GM12878 (cell line): ENCODE measurements at regions not wholly inside any gene's neighbourhood (a gene's known extent, or its start where the extent isn't known, plus 50 kb on each side); places are given as distances from the start of the nearest gene placed in this dataset.

Source experiments
- ATAC-seq: fragments of 200-7000 bp; cut with Tn5 transposase; 3 replicates; pipeline ENCODE4 v1.9.1; 2020; ENCODE audit warnings: mild to moderate bottlenecking, moderate library complexity
- BruUV-seq: library from RNA; stranded (reverse); fragments of 400-500 nt; replicated peaks from 2 replicates; lab custom pipeline; 2021; lab: Mats Ljungman, UMichigan
- CTCF ChIA-PET: fragments of 300-600 bp; sonication (Branson Sonifier 250); formaldehyde crosslinking; extraction: SDS; loops from one replicate; lab custom pipeline; 2021; ENCODE audit warnings: inconsistent platforms; lab: Yijun Ruan, JAX
- POLR2A ChIA-PET: fragments of 350-600 bp; formaldehyde crosslinking; extraction: SDS; loops from one replicate; lab custom pipeline; 2021; ENCODE audit warnings: inconsistent platforms; lab: Charles Lee
- RAD21 ChIA-PET: fragments of 300-600 bp; sonication (Branson Sonifier 250); formaldehyde crosslinking; loops from one replicate; lab custom pipeline; 2023; ENCODE audit warnings: antibody characterized with exemption; ENCODE audit not compliant: unreplicated experiment; lab: Charles Lee
- SMC1A ChIA-PET: fragments of 300-600 bp; sonication (Branson Sonifier 250); formaldehyde crosslinking; loops from one replicate; lab custom pipeline; 2023; ENCODE audit not compliant: unreplicated experiment, uncharacterized antibody; lab: Charles Lee
- DNase-seq: peaks from one replicate; pipeline ENCODE4 v3.0.0-alpha.2; 2011; ENCODE audit warnings: low read depth, low spot score
- FAIRE-seq: peaks from 3 replicates; lab custom pipeline; 2011; peaks lifted over from hg19 to GRCh38; lab: Jason Lieb, UNC
- H2AFZ ChIP-seq: 2 replicates; pipeline ENCODE4 v1.6.0; 2011; ENCODE audit warnings: low read depth, low read length, control low read depth; ENCODE audit not compliant: control insufficient read depth
- H3K27ac ChIP-seq: 2 replicates; pipeline ENCODE4 v1.5.1; 2011; ENCODE audit warnings: control low read depth; ENCODE audit not compliant: control insufficient read depth, insufficient read depth
- H3K27me3 ChIP-seq, 2 experiments: replicated peaks in 1 of 2; 2 replicates each; pipeline versions ENCODE4 v1.6.0 to v1.6.1; 2011; ENCODE audit warnings: low read length in 1 of 2; ENCODE audit not compliant: control insufficient read depth in 2 of 2, insufficient read depth in 2 of 2
- H3K36me3 ChIP-seq, 2 experiments: 2 replicates each; pipeline ENCODE4 v1.5.1; 2011; ENCODE audit warnings: low read length in 1 of 2; ENCODE audit not compliant: control insufficient read depth in 2 of 2, insufficient read depth in 2 of 2
- H3K4me1 ChIP-seq: 2 replicates; pipeline ENCODE4 v1.6.1; 2011; ENCODE audit warnings: mild to moderate bottlenecking, low read length, moderate library complexity, mixed read lengths; ENCODE audit not compliant: control insufficient read depth, insufficient read depth
- H3K4me2 ChIP-seq: 2 replicates; pipeline ENCODE4 v1.6.0; 2011; ENCODE audit warnings: control low read depth; ENCODE audit not compliant: control insufficient read depth, insufficient read depth
- H3K4me3 ChIP-seq: fragments of 200-600 bp; sonication (generic); 2 replicates; pipeline ENCODE4 v1.5.1; 2016
- H3K79me2 ChIP-seq: 2 replicates; pipeline ENCODE4 v1.6.0; 2011; ENCODE audit warnings: low read length; ENCODE audit not compliant: control insufficient read depth, insufficient read depth
- H3K9ac ChIP-seq: 2 replicates; pipeline ENCODE4 v1.8.0; 2011; ENCODE audit warnings: low read length, control low read depth, mixed read lengths; ENCODE audit not compliant: control insufficient read depth, insufficient read depth
- H3K9me3 ChIP-seq: replicated peaks from 3 replicates; pipeline ENCODE4 v1.5.1; 2011; ENCODE audit warnings: mild to moderate bottlenecking, low read length; ENCODE audit not compliant: control insufficient read depth, insufficient read depth
- H4K20me1 ChIP-seq: 2 replicates; pipeline ENCODE4 v1.6.0; 2011; ENCODE audit not compliant: control insufficient read depth, insufficient read depth
- ATF7 ChIP-seq: fragments of 450-650 bp; IDR thresholded peaks from 2 replicates; pipeline ENCODE4 v1.6.1; 2016; ENCODE audit warnings: low read depth, mild to moderate bottlenecking
- CUX1 ChIP-seq: IDR thresholded peaks from 2 replicates; pipeline ENCODE4 v1.6.1; 2012; ENCODE audit warnings: improper control_type of control experiment, low read depth, low read length; ENCODE audit not compliant: insufficient replicate concordance
- E2F8 ChIP-seq: fragments of 450-650 bp; IDR thresholded peaks from 2 replicates; pipeline ENCODE4 v1.6.1; 2018; ENCODE audit warnings: mild to moderate bottlenecking, low read depth, moderate library complexity; ENCODE audit not compliant: partially characterized antibody
- EP300 ChIP-seq, 2 experiments: fragments of 150-350 bp in 1 of 2; IDR thresholded peaks; 2 replicates each; pipeline ENCODE4 v1.6.1; 2011 to 2012; ENCODE audit warnings: low read depth in 2 of 2, low read length in 2 of 2, borderline replicate concordance in 1 of 2, improper control_type of control experiment in 1 of 2, inconsistent platforms in 1 of 2; ENCODE audit not compliant: control insufficient read depth in 1 of 2
- MYC ChIP-seq: IDR thresholded peaks from 2 replicates; pipeline ENCODE4 v1.6.1; 2011; ENCODE audit warnings: mild to moderate bottlenecking, low read length, moderate library complexity, inconsistent platforms; ENCODE audit not compliant: insufficient read depth, insufficient replicate concordance, insufficient read length, severe bottlenecking
- NFIC ChIP-seq: IDR thresholded peaks from 2 replicates; pipeline ENCODE4 v1.6.1; 2012; ENCODE audit warnings: low read depth, mild to moderate bottlenecking, inconsistent platforms, low read length, moderate library complexity
- POU2F2 ChIP-seq: IDR thresholded peaks from 3 replicates; pipeline ENCODE4 v1.6.1; 2011; ENCODE audit warnings: low read depth, mild to moderate bottlenecking, low read length, borderline replicate concordance
- STAT3 ChIP-seq: IDR thresholded peaks from 2 replicates; pipeline ENCODE4 v1.6.1; 2011; ENCODE audit warnings: low read depth, low read length, improper control_type of control experiment
- ZBED1 ChIP-seq: IDR thresholded peaks from 2 replicates; pipeline ENCODE4 v1.6.1; 2016; ENCODE audit warnings: borderline replicate concordance
- WGBS: methylation state at CpG from one replicate; pipeline ENCODE4 v1.1.6; 2016; ENCODE audit warnings: low lambda C conversion rate; ENCODE audit not compliant: insufficient replicate concordance, insufficient coverage; ENCODE audit errors: missing lambda C conversion rate; 5-methylcytosine and 5-hydroxymethylcytosine counted together
- in situ Hi-C: fragments of 300-500 bp; cut with MboI; formaldehyde crosslinking; loops from 9 replicates; pipeline ENCODE4 v1.14.3; 2018; ENCODE audit warnings: mixed read lengths
- intact Hi-C: fragments of 100-400 bp; cut with micrococcal nuclease; formaldehyde crosslinking; loops from one replicate; pipeline ENCODE4 v1.14.2; 2022; ENCODE audit not compliant: unreplicated experiment

- H3K4me3 ChIP-seq, result no peak overlapping the region
- H3K27ac ChIP-seq, result no peak overlapping the region
- H3K27me3 ChIP-seq, result no peaks in the 10 kb centered on the region
- ChIA-PET POLR2A (no interaction called here), RAD21 (no interaction called here), CTCF (no interaction called here), SMC1A (no interaction called here)
- H3K36me3 ChIP-seq, result no peaks in the 10 kb centered on the region
- no peaks in the 10 kb centered on the region for H3K79me2 ChIP-seq
- no peak overlapping the region for H2AFZ ChIP-seq
- in situ Hi-C loops, result no loop called here
- 0% methylated on average over 3 of the region's 3 CpGs for WGBS
- H4K20me1 ChIP-seq, result no peaks in the 10 kb centered on the region
- H3K4me1 ChIP-seq, result no peaks in the 10 kb centered on the region
- no peaks in the 10 kb centered on the region for H3K9me3 ChIP-seq
- H3K9ac ChIP-seq, result no peak overlapping the region
- FAIRE-seq (no peak), DNase-seq (no peak), ATAC-seq (no peak)
- H3K4me2 ChIP-seq, result no peak overlapping the region
- no TSS peak for BruUV-seq
- intact Hi-C loops, result no loop called here
- no peak for TF ChIP-seq ATF7
- TF ChIP-seq STAT3, result no peak
- TF ChIP-seq NFIC, result no peak
- no peak for TF ChIP-seq EP300 (IDR thresholded peaks at IDR 0.05; ENCODE audit: borderline replicate concordance in 1 of 2, control insufficient read depth in 1 of 2, low read depth in 2 of 2, low read length in 2 of 2)
- TF ChIP-seq ZBED1, result no peak
- TF ChIP-seq POU2F2, result no peak
Measured at GRCh38 chr15:98174286-98174685, 213.8 kb downstream of the ARRDC4 start.

- no peak overlapping the region for H3K9ac ChIP-seq
- DNase-seq, result no peak
- H4K20me1 ChIP-seq, result no peaks in the 10 kb centered on the region
- no peaks in the 10 kb centered on the region for H3K4me1 ChIP-seq
- POLR2A ChIA-PET, result no interaction called here
- intact Hi-C loops, result no loop called here
- no peaks in the 10 kb centered on the region for H3K36me3 ChIP-seq
- BruUV-seq, result no TSS peak
- CTCF ChIA-PET, result no interaction called here
- H3K4me3 ChIP-seq, result no peak overlapping the region
- H3K27ac ChIP-seq, result no peak overlapping the region
- H3K79me2 ChIP-seq, result no peaks in the 10 kb centered on the region
- ATAC-seq, result no peak
- H3K27me3 ChIP-seq, result no peaks in the 10 kb centered on the region
- in situ Hi-C loops, result no loop called here
- FAIRE-seq, result no peak
- RAD21 ChIA-PET, result no interaction called here
- H3K9me3 ChIP-seq, result no peaks in the 10 kb centered on the region
- H2AFZ ChIP-seq, result no peak overlapping the region
- SMC1A ChIA-PET, result no interaction called here
- H3K4me2 ChIP-seq, result no peak overlapping the region
- 51% methylated on average over 3 of the region's 3 CpGs for WGBS
- no peak for TF ChIP-seq E2F8
- no peak for TF ChIP-seq CUX1
- TF ChIP-seq MYC, result no peak
Measured at GRCh38 chr15:98174841-98175240, 214.3 kb downstream of the ARRDC4 start.
